Activated B cell treated with CpG ODN at 0.5 μM for 24 hours (primary cell): ENCODE measurements at regions not wholly inside any gene's neighbourhood (a gene's known extent, or its start where the extent isn't known, plus 50 kb on each side); places are given as distances from the start of the nearest gene placed in this dataset.
A peak's percentile ranks its signal among the peaks of the same experiment; 100 is the strongest.

Experiments
- ATAC-seq: fragments of 200-7000 bp; cut with Tn5 transposase; one replicate; pipeline ENCODE4 v1.10.0; 2021; ENCODE audit warnings: low read depth, mild to moderate bottlenecking, moderate library complexity
- CTCF ChIA-PET: fragments of 350-600 bp; sonication (Branson Sonifier 250); formaldehyde crosslinking; loops from one replicate; lab custom pipeline; 2021; ENCODE audit warnings: antibody characterized with exemption; lab: Charles Lee
- POLR2A ChIA-PET: fragments of 350-600 bp; sonication (Branson Sonifier 250); formaldehyde crosslinking; loops from one replicate; lab custom pipeline; 2021; ENCODE audit warnings: antibody characterized with exemption; lab: Charles Lee
- DNase-seq: peaks from one replicate; pipeline ENCODE4 v3.0.0; 2022
- H3K27ac Mint-ChIP-seq: one replicate; pipeline ENCODE4 v1.8.0; 2020; ENCODE audit warnings: mixed read lengths
- H3K27me3 Mint-ChIP-seq: one replicate; pipeline ENCODE4 v1.8.0; 2021; ENCODE audit warnings: mixed read lengths
- H3K36me3 Mint-ChIP-seq: one replicate; pipeline ENCODE4 v1.8.0; 2021; ENCODE audit warnings: low read depth, mixed read lengths
- H3K4me1 Mint-ChIP-seq: one replicate; pipeline ENCODE4 v1.8.0; 2021; ENCODE audit warnings: mixed read lengths
- H3K4me3 Mint-ChIP-seq: one replicate; pipeline ENCODE4 v1.8.0; 2020; ENCODE audit warnings: mild to moderate bottlenecking, mixed read lengths
- H3K9me3 Mint-ChIP-seq: one replicate; pipeline ENCODE4 v1.8.0; 2020; ENCODE audit warnings: mixed read lengths
- CTCF ChIP-seq: fragments of 200-600 bp; IDR thresholded peaks from one replicate; pipeline ENCODE4 v1.8.0; 2022; ENCODE audit warnings: antibody characterized with exemption, mild to moderate bottlenecking
- intact Hi-C: fragments of 100-400 bp; cut with micrococcal nuclease; formaldehyde crosslinking; loops from one replicate; pipeline ENCODE4 v1.15.1; 2024

DNA sequence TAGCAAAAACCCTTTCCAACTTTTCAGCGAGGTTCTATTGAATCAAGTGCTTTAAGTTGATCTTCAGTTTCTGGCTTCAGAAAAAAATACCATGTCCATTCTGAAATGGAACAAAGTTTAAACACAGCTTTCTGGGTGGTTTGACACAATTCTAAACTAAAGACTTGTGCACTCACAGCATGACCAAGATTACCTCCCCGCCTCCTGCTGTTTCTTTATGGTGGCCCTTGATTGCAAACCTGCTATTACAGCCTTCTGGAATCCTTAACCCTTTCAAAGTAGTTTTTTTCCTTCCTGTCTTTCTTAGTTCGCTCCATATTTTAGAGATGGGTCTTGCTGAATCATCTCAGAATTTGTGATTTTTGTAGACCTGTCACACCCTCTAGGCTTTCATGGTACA, 135.9 kb upstream of the FBN2 start:
- TF ChIP-seq CTCF, result no peak
- intact Hi-C loops, result loop anchor here (2.0 kb wide), 1 partner anchor 461 kb away; no protein-coding TSS in a partner anchor
- Mint-ChIP-seq H3K27ac (no peak overlapping the region), H3K4me1 (no peaks in the 10 kb centered on the region), H3K9me3 (peaks cover 5% of the 10 kb centered on the region), H3K4me3 (no peak overlapping the region), H3K27me3 (no peaks in the 10 kb centered on the region), H3K36me3 (no peaks in the 10 kb centered on the region)
- no peak for ATAC-seq
- POLR2A ChIA-PET, result no interaction called here
- CTCF ChIA-PET, result interaction anchor here (1.2 to 1.9 kb wide), 2 partner anchors 1110 to 1111 kb away, joined by 5 read pairs; no protein-coding TSS in a partner anchor
- DNase-seq, result no peak

DNA sequence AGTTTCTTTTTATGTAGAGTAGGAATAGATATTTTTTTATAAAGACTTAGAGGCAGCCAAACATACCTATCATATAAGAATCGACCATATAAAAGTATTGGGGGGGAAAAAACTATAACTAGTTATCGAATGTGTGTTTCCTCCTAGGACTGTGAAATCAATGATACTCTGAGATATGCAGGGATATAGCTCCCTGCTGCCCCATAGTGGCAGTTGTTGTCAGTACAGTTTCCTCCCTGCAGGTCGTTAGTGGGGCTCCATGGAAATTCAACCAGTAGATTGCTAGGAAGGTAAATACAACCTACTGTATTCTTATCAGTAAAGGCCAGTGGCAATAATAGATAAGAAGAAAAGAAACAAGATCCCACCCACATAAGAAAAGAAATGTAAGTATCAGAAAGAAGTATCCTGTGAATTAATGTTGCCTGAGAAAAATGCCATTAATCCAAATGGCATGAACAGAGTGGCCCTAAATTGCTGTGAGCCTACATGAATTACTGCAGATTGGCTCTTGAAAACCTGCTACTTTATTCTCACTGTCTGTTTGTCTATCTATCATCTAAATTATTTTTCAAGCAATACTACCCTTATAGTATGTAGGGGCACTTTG, 136.9 kb upstream of the FBN2 start:
- no peaks in the 10 kb centered on the region for H3K27me3 Mint-ChIP-seq
- no peaks in the 10 kb centered on the region for H3K36me3 Mint-ChIP-seq
- DNase-seq (no peak), ATAC-seq (peak; percentile 34)
- peaks cover 5% of the 10 kb centered on the region for H3K9me3 Mint-ChIP-seq
- POLR2A ChIA-PET, result no interaction called here
- CTCF ChIA-PET, result interaction anchor here (1.9 kb wide), 1 partner anchor 1112 kb away, joined by 5 read pairs; no protein-coding TSS in a partner anchor
- H3K4me1 Mint-ChIP-seq, result no peaks in the 10 kb centered on the region
- no peak overlapping the region for H3K4me3 Mint-ChIP-seq
- H3K27ac Mint-ChIP-seq, result no peak overlapping the region
- no peak for TF ChIP-seq CTCF
- intact Hi-C loops, result loop anchor here (2.0 to 5.0 kb wide), 2 partner anchors 462 to 798 kb away; no protein-coding TSS in a partner anchor

DNA sequence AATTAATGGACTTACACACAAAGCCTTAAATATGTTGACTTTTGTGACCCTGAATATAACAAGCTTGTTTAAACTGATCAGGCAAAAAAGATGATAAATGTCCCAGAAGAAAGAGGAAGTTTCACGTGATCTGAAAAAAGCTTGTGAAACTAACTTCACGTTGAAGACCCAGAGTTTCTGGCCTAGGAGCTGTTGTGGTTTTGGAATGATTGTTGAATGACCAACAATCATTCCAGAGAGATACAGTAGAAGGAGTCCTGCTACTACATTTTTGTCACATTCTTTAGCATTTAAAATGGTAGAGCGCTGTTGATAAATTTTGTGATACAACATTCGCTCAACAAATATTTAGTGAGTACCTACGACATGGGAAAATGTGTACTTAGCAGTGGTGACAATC, 143.1 kb upstream of the FBN2 start:
- H3K4me1 Mint-ChIP-seq, result no peaks in the 10 kb centered on the region
- CTCF ChIA-PET, result no interaction called here
- H3K9me3 Mint-ChIP-seq, result no peaks in the 10 kb centered on the region
- no peaks in the 10 kb centered on the region for H3K36me3 Mint-ChIP-seq
- no peak for DNase-seq
- POLR2A ChIA-PET, result no interaction called here
- TF ChIP-seq CTCF, result no peak
- ATAC-seq, result no peak
- no peak overlapping the region for H3K27ac Mint-ChIP-seq
- intact Hi-C loops, result no loop called here
- H3K27me3 Mint-ChIP-seq, result no peaks in the 10 kb centered on the region
- H3K4me3 Mint-ChIP-seq, result no peak overlapping the region

GRCh38 chr5:128681764-128682592, 143.9 kb upstream of the FBN2 start:
- Mint-ChIP-seq H3K4me3 (no peak overlapping the region), H3K9me3 (no peaks in the 10 kb centered on the region), H3K27ac (no peak overlapping the region), H3K36me3 (no peaks in the 10 kb centered on the region), H3K4me1 (no peaks in the 10 kb centered on the region), H3K27me3 (no peaks in the 10 kb centered on the region)
- no peak for DNase-seq
- ChIA-PET POLR2A (no interaction called here), CTCF (no interaction called here)
- intact Hi-C loops, result no loop called here
- no peak for ATAC-seq
- TF ChIP-seq CTCF, result no peak

- no peaks in the 10 kb centered on the region for H3K36me3 Mint-ChIP-seq
- no peaks in the 10 kb centered on the region for H3K4me1 Mint-ChIP-seq
- CTCF ChIA-PET, result no interaction called here
- POLR2A ChIA-PET, result no interaction called here
- H3K9me3 Mint-ChIP-seq, result no peaks in the 10 kb centered on the region
- ATAC-seq (no peak), DNase-seq (no peak)
- no peak overlapping the region for H3K27ac Mint-ChIP-seq
- no peaks in the 10 kb centered on the region for H3K27me3 Mint-ChIP-seq
- no peak overlapping the region for H3K4me3 Mint-ChIP-seq
- intact Hi-C loops, result no loop called here
- no peak for TF ChIP-seq CTCF
Observed at GRCh38 chr5:128682669-128683068, 144.6 kb upstream of the FBN2 start.
